PC-9 (cell line): ENCODE measurements at regions not wholly inside any gene's neighbourhood (a gene's known extent, or its start where the extent isn't known, plus 50 kb on each side); places are given as distances from the start of the nearest gene placed in this dataset.
"Not testable (repeated sequence)": the region's sequence is repeated elsewhere in the genome, so short reads cannot be mapped to it uniquely, and the experiment has no call there.

Source experiments
- BruUV-seq: library from RNA; stranded (reverse); fragments of 400-500 nt; replicated peaks from 2 replicates; lab custom pipeline; 2021; lab: Mats Ljungman, UMichigan
- CTCF ChIA-PET: fragments of 300-600 bp; sonication (Branson Sonifier 250); formaldehyde crosslinking; loops from one replicate; lab custom pipeline; 2022; ENCODE audit warnings: antibody characterized with exemption; lab: Charles Lee
- POLR2A ChIA-PET: fragments of 300-600 bp; sonication (Branson Sonifier 250); formaldehyde crosslinking; loops from one replicate; lab custom pipeline; 2022; ENCODE audit warnings: antibody characterized with exemption; ENCODE audit not compliant: unreplicated experiment; lab: Charles Lee
- DNase-seq, 2 experiments: peaks; one replicate each; pipeline versions ENCODE4 v3.0.0 to v3.0.0-alpha.2; 2015 to 2022; ENCODE audit warnings: mixed read lengths in 1 of 2
- H2AFZ ChIP-seq: fragments of 200-600 bp; sonication (generic); 2 replicates; pipeline ENCODE4 v1.8.1; 2017; ENCODE audit warnings: antibody characterized with exemption
- H3F3A ChIP-seq: fragments of 200-600 bp; sonication (generic); 2 replicates; pipeline ENCODE4 v1.8.1; 2017; ENCODE audit warnings: antibody characterized with exemption, mild to moderate bottlenecking, low read depth; ENCODE audit not compliant: insufficient read depth
- H3K27ac ChIP-seq: fragments of 200-600 bp; sonication (generic); 2 replicates; pipeline ENCODE4 v1.6.1; 2016; ENCODE audit warnings: mixed run types
- H3K27me3 ChIP-seq: fragments of 200-600 bp; sonication (generic); 2 replicates; pipeline ENCODE4 v1.6.1; 2016; ENCODE audit warnings: low read depth, mixed run types; ENCODE audit not compliant: insufficient read depth
- H3K36me3 ChIP-seq: fragments of 200-600 bp; sonication (generic); 2 replicates; pipeline ENCODE4 v1.6.1; 2016; ENCODE audit warnings: low read depth, mixed run types
- H3K4me1 ChIP-seq: fragments of 200-600 bp; sonication (generic); replicated peaks from 2 replicates; pipeline ENCODE4 v1.6.1; 2016; ENCODE audit warnings: mixed run types; ENCODE audit not compliant: insufficient read depth
- H3K4me2 ChIP-seq: fragments of 200-600 bp; sonication (generic); 2 replicates; pipeline ENCODE4 v1.6.1; 2017; ENCODE audit warnings: mixed run types
- H3K4me3 ChIP-seq: fragments of 200-600 bp; sonication (generic); 2 replicates; pipeline ENCODE4 v1.6.1; 2016; ENCODE audit warnings: mixed run types
- H3K79me2 ChIP-seq: fragments of 200-600 bp; sonication (generic); 2 replicates; pipeline ENCODE4 v1.6.1; 2017; ENCODE audit warnings: low read depth, mixed run types
- H3K9me2 ChIP-seq: fragments of 200-600 bp; sonication (generic); 2 replicates; pipeline ENCODE4 v1.8.1; 2017; ENCODE audit warnings: mild to moderate bottlenecking; ENCODE audit not compliant: insufficient read depth
- H3K9me3 ChIP-seq: fragments of 200-600 bp; sonication (generic); 2 replicates; pipeline ENCODE4 v1.8.1; 2016; ENCODE audit warnings: low read depth; ENCODE audit not compliant: insufficient read depth
- H4K20me1 ChIP-seq: fragments of 200-600 bp; sonication (generic); 2 replicates; pipeline ENCODE4 v1.8.1; 2017; ENCODE audit not compliant: insufficient read depth
- EZH2 ChIP-seq: fragments of 200-600 bp; sonication (generic); IDR thresholded peaks from 2 replicates; pipeline ENCODE4 v1.8.0; 2017; ENCODE audit warnings: antibody characterized with exemption, low read depth
- intact Hi-C: fragments of 100-400 bp; cut with micrococcal nuclease; formaldehyde crosslinking; loops from one replicate; pipeline ENCODE4 v1.10.0; 2022; ENCODE audit not compliant: unreplicated experiment
- TF ChIP-seq, protein P1 (sequence below): fragments of 200-600 bp; sonication (generic); conservative IDR thresholded peaks from 2 replicates; pipeline ENCODE4 v1.6.1; 2017; ENCODE audit warnings: mixed run types, antibody characterized with exemption, mild to moderate bottlenecking, moderate library complexity

DNA sequence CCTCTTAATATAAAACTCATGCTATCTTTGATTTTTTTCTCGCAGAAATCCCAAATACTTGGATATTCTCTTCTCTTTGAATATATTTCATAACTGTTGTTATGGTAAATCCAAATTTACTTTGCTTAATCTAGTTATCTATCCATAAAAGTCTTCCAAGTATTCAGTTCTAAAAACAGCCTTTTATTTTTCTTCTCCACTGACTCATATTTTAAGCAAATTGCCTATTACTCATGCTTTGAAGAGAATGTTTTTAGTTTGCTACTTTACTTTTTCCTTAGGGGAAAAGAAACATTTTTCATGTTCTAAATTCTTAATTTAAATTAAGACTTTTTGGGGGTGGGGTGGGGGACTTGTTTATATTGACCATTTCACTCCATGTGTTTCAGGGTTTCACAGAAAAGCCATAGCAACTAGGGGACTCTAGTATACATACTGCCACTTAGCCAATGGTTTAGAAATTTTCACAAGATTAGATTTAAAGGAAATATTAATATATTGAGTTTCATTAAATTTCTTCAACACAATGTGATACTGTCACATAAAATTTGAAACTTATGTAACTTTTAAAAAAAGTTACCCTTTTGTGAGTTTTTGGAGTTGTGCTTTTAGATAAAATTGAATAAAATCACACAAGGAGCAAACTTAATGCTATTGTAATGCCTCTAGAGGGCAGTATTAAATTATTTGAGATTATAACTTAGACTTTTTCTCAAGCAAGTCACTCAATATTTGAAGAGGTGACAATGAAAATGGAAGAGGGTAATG, 545.8 kb upstream of the ARRDC3 start:
- H3K4me3 ChIP-seq = no peak overlapping the region
- H3K27me3 ChIP-seq = no peaks in the 10 kb centered on the region
- intact Hi-C loops = loop anchor here (5.0 kb wide), 1 partner anchor 287 kb away; no protein-coding TSS in a partner anchor
- POLR2A ChIA-PET = no interaction called here
- H3K4me2 ChIP-seq = no peak overlapping the region
- CTCF ChIA-PET = interaction anchor here (1.0 kb wide), 1 partner anchor 287 kb away, joined by 3 read pairs; no protein-coding TSS in a partner anchor
- no peak overlapping the region for H3K27ac ChIP-seq
- TF ChIP-seq, protein P1, sequence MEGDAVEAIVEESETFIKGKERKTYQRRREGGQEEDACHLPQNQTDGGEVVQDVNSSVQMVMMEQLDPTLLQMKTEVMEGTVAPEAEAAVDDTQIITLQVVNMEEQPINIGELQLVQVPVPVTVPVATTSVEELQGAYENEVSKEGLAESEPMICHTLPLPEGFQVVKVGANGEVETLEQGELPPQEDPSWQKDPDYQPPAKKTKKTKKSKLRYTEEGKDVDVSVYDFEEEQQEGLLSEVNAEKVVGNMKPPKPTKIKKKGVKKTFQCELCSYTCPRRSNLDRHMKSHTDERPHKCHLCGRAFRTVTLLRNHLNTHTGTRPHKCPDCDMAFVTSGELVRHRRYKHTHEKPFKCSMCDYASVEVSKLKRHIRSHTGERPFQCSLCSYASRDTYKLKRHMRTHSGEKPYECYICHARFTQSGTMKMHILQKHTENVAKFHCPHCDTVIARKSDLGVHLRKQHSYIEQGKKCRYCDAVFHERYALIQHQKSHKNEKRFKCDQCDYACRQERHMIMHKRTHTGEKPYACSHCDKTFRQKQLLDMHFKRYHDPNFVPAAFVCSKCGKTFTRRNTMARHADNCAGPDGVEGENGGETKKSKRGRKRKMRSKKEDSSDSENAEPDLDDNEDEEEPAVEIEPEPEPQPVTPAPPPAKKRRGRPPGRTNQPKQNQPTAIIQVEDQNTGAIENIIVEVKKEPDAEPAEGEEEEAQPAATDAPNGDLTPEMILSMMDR = peak; percentile 74
- no peak for TF ChIP-seq EZH2
- peak in 1 of 2 experiments; percentile 43 for DNase-seq
- no peaks in the 10 kb centered on the region for H3K36me3 ChIP-seq
- H3K4me1 ChIP-seq = no peaks in the 10 kb centered on the region
- H3K79me2 ChIP-seq = no peaks in the 10 kb centered on the region
- H3F3A ChIP-seq = no peaks in the 10 kb centered on the region
- BruUV-seq = no TSS peak
- H3K9me2 ChIP-seq = no peaks in the 10 kb centered on the region
- no peaks in the 10 kb centered on the region for H4K20me1 ChIP-seq
- H2AFZ ChIP-seq = no peak overlapping the region
- H3K9me3 ChIP-seq = no peaks in the 10 kb centered on the region

DNA sequence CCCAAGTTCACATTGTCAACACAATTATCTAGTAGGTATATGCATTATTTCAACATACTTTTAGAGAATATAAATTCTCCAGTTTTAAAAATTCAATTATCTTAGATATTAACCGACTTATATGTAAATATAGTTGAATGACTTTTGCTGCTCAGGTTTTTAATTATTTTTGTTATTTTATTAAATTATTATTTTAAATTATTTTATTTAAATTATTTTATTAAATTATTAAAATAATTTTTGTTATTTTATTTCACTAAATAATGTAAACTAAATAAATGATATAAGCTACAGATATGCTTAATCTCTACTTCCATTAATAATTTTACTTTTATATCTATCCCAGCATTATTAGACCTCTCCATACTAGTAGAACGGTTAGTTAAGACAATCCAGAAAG, 544.3 kb upstream of the ARRDC3 start:
- Histone ChIP-seq H3K36me3 (no peaks in the 10 kb centered on the region), H3K4me1 (no peaks in the 10 kb centered on the region), H3K79me2 (no peaks in the 10 kb centered on the region), H3K9me2 (no peaks in the 10 kb centered on the region), H3K27me3 (no peaks in the 10 kb centered on the region), H3K9me3 (no peaks in the 10 kb centered on the region), H3F3A (no peaks in the 10 kb centered on the region), H4K20me1 (no peaks in the 10 kb centered on the region), H3K4me2 (no peak overlapping the region), H3K4me3 (no peak overlapping the region), H3K27ac (no peak overlapping the region), H2AFZ (no peak overlapping the region)
- TF ChIP-seq EZH2 = no peak
- TF ChIP-seq, protein P1 = no peak
- intact Hi-C loops = loop anchor here (5.0 kb wide), 1 partner anchor 285 kb away; no protein-coding TSS in a partner anchor
- POLR2A ChIA-PET = no interaction called here
- DNase-seq = no peak
- CTCF ChIA-PET = no interaction called here
- BruUV-seq = no TSS peak

DNA sequence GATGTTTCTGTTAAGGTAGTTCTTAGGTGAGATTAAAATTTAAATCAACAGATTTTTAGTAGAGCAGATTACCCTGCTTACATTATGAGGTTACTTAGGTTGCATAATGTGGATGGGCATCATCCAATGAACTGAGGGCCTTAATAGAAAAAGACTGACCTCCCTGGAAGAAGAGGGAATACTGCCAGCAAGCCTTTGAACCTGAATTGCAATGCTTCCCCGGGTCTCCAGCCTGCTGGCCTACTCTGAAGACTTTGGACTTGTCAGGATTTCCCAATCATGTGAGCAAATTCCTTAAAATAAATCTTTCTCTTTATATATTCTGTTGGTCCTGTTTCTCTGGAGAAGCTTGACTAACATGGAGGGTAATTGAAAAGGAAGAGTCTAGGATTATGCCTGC, 542.1 kb upstream of the ARRDC3 start:
- POLR2A ChIA-PET = no interaction called here
- H2AFZ ChIP-seq = no peak overlapping the region
- H3K36me3 ChIP-seq = no peaks in the 10 kb centered on the region
- H3K4me3 ChIP-seq = no peak overlapping the region
- TF ChIP-seq, protein P1 = no peak
- no peak for TF ChIP-seq EZH2
- H3K27me3 ChIP-seq = no peaks in the 10 kb centered on the region
- H4K20me1 ChIP-seq = no peaks in the 10 kb centered on the region
- no peaks in the 10 kb centered on the region for H3K79me2 ChIP-seq
- no peak overlapping the region for H3K4me2 ChIP-seq
- CTCF ChIA-PET = no interaction called here
- H3K27ac ChIP-seq = no peak overlapping the region
- no TSS peak for BruUV-seq
- H3K9me3 ChIP-seq = no peaks in the 10 kb centered on the region
- no peaks in the 10 kb centered on the region for H3K4me1 ChIP-seq
- no peak for DNase-seq
- intact Hi-C loops = loop anchor here (5.0 kb wide), 1 partner anchor 283 kb away; no protein-coding TSS in a partner anchor
- H3K9me2 ChIP-seq = peaks cover 3% of the 10 kb centered on the region; the same call in 1 of the 2 replicates
- H3F3A ChIP-seq = no peaks in the 10 kb centered on the region

DNA sequence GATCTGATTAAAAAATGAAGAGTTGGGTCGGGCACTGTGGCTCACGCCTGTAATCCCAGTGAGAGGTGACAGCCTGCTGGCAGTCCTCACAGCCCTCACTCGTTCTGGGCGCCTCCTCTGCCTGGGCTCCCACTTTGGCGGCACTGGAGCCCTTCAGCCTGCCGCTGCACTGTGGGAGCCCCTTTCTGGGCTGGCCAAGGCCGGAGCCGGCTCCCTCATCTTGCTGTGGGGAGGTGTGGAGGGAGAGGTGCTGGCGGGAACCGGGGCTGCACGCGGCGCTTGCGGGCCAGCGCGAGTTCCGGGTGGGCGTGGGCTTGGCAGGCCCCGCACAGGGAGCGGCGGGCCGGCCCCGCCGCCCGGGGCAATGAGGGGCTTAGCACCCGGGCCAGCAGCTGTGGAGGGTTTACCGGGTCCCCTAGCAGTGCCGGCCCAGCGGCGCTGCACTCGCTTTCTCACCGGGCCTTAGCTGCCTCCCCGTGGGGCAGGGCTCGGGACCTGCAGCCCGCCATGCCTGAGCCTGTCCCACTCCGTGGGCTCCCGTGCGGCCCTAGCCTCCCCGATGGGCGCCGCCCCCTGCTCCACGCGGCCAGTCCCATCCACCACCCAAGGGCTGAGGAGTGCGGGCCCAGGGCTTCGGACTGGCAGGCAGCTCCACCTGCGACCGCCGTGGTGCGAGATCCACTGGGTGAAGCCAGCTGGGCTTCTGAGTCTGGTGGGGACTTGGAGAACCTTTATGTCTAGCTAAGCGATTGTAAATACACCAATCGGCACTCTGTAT, 534.1 kb upstream of the ARRDC3 start:
- H3K9me2 ChIP-seq, CTCF ChIA-PET, intact Hi-C loops, H3K4me1 ChIP-seq, BruUV-seq, H3K4me3 ChIP-seq, DNase-seq, H2AFZ ChIP-seq, H3F3A ChIP-seq, H3K79me2 ChIP-seq, H3K27me3 ChIP-seq, H3K36me3 ChIP-seq, H4K20me1 ChIP-seq, H3K4me2 ChIP-seq, H3K27ac ChIP-seq, H3K9me3 ChIP-seq, POLR2A ChIA-PET: not testable (repeated sequence)
